Nephron (organoid): ENCODE measurements at regions not wholly inside any gene's neighbourhood (a gene's known extent, or its start where the extent isn't known, plus 50 kb on each side); places are given as distances from the start of the nearest gene placed in this dataset.

Experiments used
- H3K27ac Mint-ChIP-seq, 3 experiments: 2 replicates each; pipeline ENCODE4 v1.8.0; 2020; ENCODE audit warnings: mixed read lengths in 3 of 3, mild to moderate bottlenecking in 2 of 3, moderate library complexity in 1 of 3
- H3K27me3 Mint-ChIP-seq: 2 replicates; pipeline ENCODE4 v1.8.0; 2021; ENCODE audit warnings: low read depth, mild to moderate bottlenecking, moderate library complexity, mixed read lengths
- H3K36me3 Mint-ChIP-seq: 2 replicates; pipeline ENCODE4 v1.8.0; 2020; ENCODE audit warnings: low read depth, mixed read lengths
- H3K4me1 Mint-ChIP-seq: 2 replicates; pipeline ENCODE4 v1.8.0; 2020; ENCODE audit warnings: mixed read lengths
- H3K4me3 Mint-ChIP-seq, 3 experiments: 2 replicates each; pipeline ENCODE4 v1.8.0; 2020; ENCODE audit warnings: mild to moderate bottlenecking in 3 of 3, mixed read lengths in 3 of 3, moderate library complexity in 2 of 3
- H3K9me3 Mint-ChIP-seq: 2 replicates; pipeline ENCODE4 v1.8.0; 2020; ENCODE audit warnings: mixed read lengths
- CTCF ChIP-seq, 3 experiments: fragments of 200-600 bp; sonication (generic); IDR thresholded peaks; one replicate each; pipeline ENCODE4 v1.5.0; 2021; ENCODE audit warnings: antibody characterized with exemption in 3 of 3; ENCODE audit not compliant: unreplicated experiment in 3 of 3

GRCh38 chr13:58889474-58889873 lies 1257.9 kb downstream of the PCDH17 start:
- Mint-ChIP-seq H3K36me3 (no peaks in the 10 kb centered on the region), H3K27me3 (no peaks in the 10 kb centered on the region), H3K4me3 (no peak overlapping the region), H3K9me3 (peaks cover 3% of the 10 kb centered on the region), H3K4me1 (no peaks in the 10 kb centered on the region), H3K27ac (no peak overlapping the region)
- TF ChIP-seq CTCF (IDR thresholded peaks at IDR 0.05; ENCODE audit: unreplicated experiment in 3 of 3) = no peak

- H3K4me1 Mint-ChIP-seq = no peaks in the 10 kb centered on the region
- no peaks in the 10 kb centered on the region for H3K36me3 Mint-ChIP-seq
- TF ChIP-seq CTCF (IDR thresholded peaks at IDR 0.05; ENCODE audit: unreplicated experiment in 3 of 3) = no peak
- H3K27ac Mint-ChIP-seq = no peak overlapping the region
- H3K27me3 Mint-ChIP-seq = no peaks in the 10 kb centered on the region
- no peak overlapping the region for H3K4me3 Mint-ChIP-seq
- peaks cover 3% of the 10 kb centered on the region for H3K9me3 Mint-ChIP-seq
Measured at GRCh38 chr13:58893396-58893795, 1261.9 kb downstream of the PCDH17 start.

DNA sequence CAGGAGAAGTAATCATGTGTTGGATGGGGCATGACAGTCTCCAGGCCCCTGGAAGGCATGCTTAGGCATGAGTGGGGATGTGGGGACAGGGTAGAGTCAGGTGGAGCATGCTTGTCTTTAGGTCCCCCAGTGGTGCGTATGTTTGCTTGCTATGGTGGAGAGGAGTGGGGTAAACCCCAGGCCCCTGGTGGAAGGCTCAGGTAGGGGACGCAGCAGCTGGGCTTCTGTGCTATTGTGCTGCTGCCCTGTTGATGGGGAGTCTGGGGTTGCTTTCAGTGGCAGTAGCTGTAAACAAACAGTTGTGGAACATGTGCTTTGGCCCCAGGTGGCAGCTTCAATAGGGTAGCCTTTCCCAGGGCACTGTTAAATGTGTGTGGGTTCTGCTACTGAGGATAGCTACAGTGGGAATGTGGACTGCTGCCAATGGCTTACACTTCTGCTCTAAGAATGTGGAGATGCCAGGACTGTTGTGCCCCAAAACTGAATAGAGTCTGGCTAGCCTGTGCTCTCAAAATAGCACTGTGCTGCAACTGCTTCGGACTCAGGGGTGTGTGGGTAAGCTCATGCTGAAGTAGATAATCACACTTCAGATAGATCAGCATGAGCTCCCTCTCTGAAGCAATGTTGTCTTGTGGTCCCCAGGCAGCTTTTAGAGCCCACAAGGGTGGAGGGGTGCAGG lies 1257.3 kb downstream of the DIAPH3 start:
- Mint-ChIP-seq H3K4me1 (no peaks in the 10 kb centered on the region), H3K9me3 (peaks cover 11% of the 10 kb centered on the region), H3K27me3 (peaks cover 4% of the 10 kb centered on the region), H3K4me3 (no peak overlapping the region), H3K36me3 (no peaks in the 10 kb centered on the region), H3K27ac (no peak overlapping the region)
- TF ChIP-seq CTCF (IDR thresholded peaks at IDR 0.05; ENCODE audit: unreplicated experiment in 3 of 3) = no peak

- H3K27ac Mint-ChIP-seq = no peak overlapping the region
- H3K36me3 Mint-ChIP-seq = no peaks in the 10 kb centered on the region
- no peaks in the 10 kb centered on the region for H3K4me1 Mint-ChIP-seq
- peak in 1 of 3 experiments; percentile 19 for TF ChIP-seq CTCF (IDR thresholded peaks at IDR 0.05; ENCODE audit: unreplicated experiment in 3 of 3)
- H3K27me3 Mint-ChIP-seq = peaks cover 4% of the 10 kb centered on the region
- peaks cover 11% of the 10 kb centered on the region for H3K9me3 Mint-ChIP-seq
- no peak overlapping the region for H3K4me3 Mint-ChIP-seq
Measured at GRCh38 chr13:58907347-58907746, 1256.4 kb downstream of the DIAPH3 start.

DNA sequence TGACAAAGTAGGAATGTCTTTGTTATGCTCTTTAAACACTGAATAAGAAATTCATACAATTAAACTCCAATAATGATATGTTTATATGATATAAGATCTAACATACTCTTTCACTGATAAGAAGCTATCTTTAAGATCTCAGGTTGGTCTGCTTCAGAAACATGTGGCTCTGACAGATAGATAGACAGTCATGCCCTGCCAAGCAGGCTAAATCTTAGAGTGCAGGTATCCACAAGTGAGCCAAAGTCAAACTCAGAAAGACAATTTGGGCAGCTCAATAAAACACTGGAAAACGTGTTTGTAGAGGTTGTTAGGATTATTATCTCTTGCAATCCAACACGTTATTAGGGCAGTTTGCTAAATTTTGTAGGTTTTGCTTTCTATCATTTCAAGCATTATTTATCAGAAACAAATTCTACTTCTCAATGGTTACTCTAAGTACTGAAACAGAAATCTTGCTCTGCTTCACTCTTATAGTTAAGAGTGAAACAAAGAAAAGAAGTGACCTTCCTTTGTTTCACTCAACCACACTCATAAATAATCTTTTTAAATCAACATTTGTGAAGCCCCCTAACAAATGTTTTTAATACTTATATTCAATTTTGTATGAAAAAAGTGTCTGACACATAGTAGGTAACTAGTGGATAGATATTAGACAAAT lies 1255.6 kb downstream of the DIAPH3 start:
- Mint-ChIP-seq H3K27me3 (peaks cover 4% of the 10 kb centered on the region), H3K4me1 (no peaks in the 10 kb centered on the region)

More for the DNA sequence above, 1255.6 kb downstream of the DIAPH3 start:
- H3K9me3 Mint-ChIP-seq = peaks cover 9% of the 10 kb centered on the region
- H3K4me3 Mint-ChIP-seq = no peak overlapping the region
- H3K27ac Mint-ChIP-seq = no peak overlapping the region
- no peaks in the 10 kb centered on the region for H3K36me3 Mint-ChIP-seq
- TF ChIP-seq CTCF (IDR thresholded peaks at IDR 0.05; ENCODE audit: unreplicated experiment in 3 of 3) = no peak
